NCI-H748 (cell line): ENCODE measurements at regions not wholly inside any gene's neighbourhood (a gene's known extent, or its start where the extent isn't known, plus 50 kb on each side); places are given as distances from the start of the nearest gene placed in this dataset.
A peak's percentile ranks its signal among the peaks of the same experiment; 100 is the strongest.
"Not testable (repeated sequence)": the region's sequence is repeated elsewhere in the genome, so short reads cannot be mapped to it uniquely, and the experiment has no call there.

ENCODE experiments used
- DNase-seq: peaks from one replicate; lab custom pipeline; 2025; ENCODE audit not compliant: unreplicated experiment; lab: John Stamatoyannopoulos, UW

- DNase-seq, result peak; percentile 40
These were observed 98.7 kb upstream of the RGS1 start for GRCh38 chr1:192476802-192477298.

GRCh38 chr1:192477630-192478029, 97.9 kb upstream of the RGS1 start:
- peak; percentile 50 for DNase-seq

- no peak for DNase-seq
These were observed 89.7 kb upstream of the RGS1 start for GRCh38 chr1:192485692-192486436.

GRCh38 chr1:192488058-192488457, 87.5 kb upstream of the RGS1 start:
- no peak for DNase-seq

GRCh38 chr1:192489047-192489446, 86.5 kb upstream of the RGS1 start:
- DNase-seq, result peak; percentile 66

- peak; percentile 92 for DNase-seq
These were observed 85.8 kb upstream of the RGS1 start for GRCh38 chr1:192489748-192490147.

- no peak for DNase-seq
These were observed 83.6 kb upstream of the RGS1 start for GRCh38 chr1:192491804-192492554.

- no peak for DNase-seq
These were observed 82.0 kb upstream of the RGS1 start for GRCh38 chr1:192493584-192493983.

- no peak for DNase-seq
These were observed 79.1 kb upstream of the RGS1 start for GRCh38 chr1:192496369-192497056.

GRCh38 chr1:192497214-192497794, 78.3 kb upstream of the RGS1 start:
- DNase-seq, result no peak

- DNase-seq, result not testable (repeated sequence)
These were observed 77.5 kb upstream of the RGS1 start for GRCh38 chr1:192498092-192498491.

- not testable (repeated sequence) for DNase-seq
These were observed 76.5 kb upstream of the RGS1 start for GRCh38 chr1:192499061-192499581.

GRCh38 chr1:192500541-192500940, 75.0 kb upstream of the RGS1 start:
- not testable (repeated sequence) for DNase-seq

GRCh38 chr1:192506741-192507155, 68.8 kb upstream of the RGS1 start:
- DNase-seq, result peak; percentile 17

- DNase-seq, result no peak
These were observed 63.0 kb upstream of the RGS1 start for GRCh38 chr1:192512426-192513162.

- DNase-seq, result no peak
These were observed 62.4 kb upstream of the RGS1 start for GRCh38 chr1:192513196-192513595.

- no peak for DNase-seq
These were observed 61.9 kb upstream of the RGS1 start for GRCh38 chr1:192513697-192514096.

GRCh38 chr1:192516776-192517297, 58.7 kb upstream of the RGS1 start:
- no peak for DNase-seq

- not testable (repeated sequence) for DNase-seq
These were observed 57.7 kb upstream of the RGS1 start for GRCh38 chr1:192517716-192518355.

- DNase-seq, result no peak
These were observed 56.9 kb upstream of the RGS1 start for GRCh38 chr1:192518700-192519099.
